DOHH2 (cell line): ENCODE measurements at regions not wholly inside any gene's neighbourhood (a gene's known extent, or its start where the extent isn't known, plus 50 kb on each side); places are given as distances from the start of the nearest gene placed in this dataset.

ENCODE experiments used
- H3F3A ChIP-seq: fragments of 200-600 bp; sonication (generic), shearing (Covaris generic); 2 replicates; pipeline ENCODE4 v1.6.0; 2016; ENCODE audit warnings: antibody characterized with exemption, mild to moderate bottlenecking; ENCODE audit not compliant: control insufficient read depth, insufficient read depth
- H3K27ac ChIP-seq: fragments of 200-600 bp; sonication (generic); 2 replicates; pipeline ENCODE4 v1.5.1; 2014; ENCODE audit warnings: low read depth, mild to moderate bottlenecking, low read length, moderate library complexity
- H3K27me3 ChIP-seq: fragments of 200-600 bp; sonication (generic); 2 replicates; pipeline ENCODE4 v1.6.1; 2014; ENCODE audit warnings: mild to moderate bottlenecking, low read length, mixed read lengths; ENCODE audit not compliant: control insufficient read depth
- H3K36me3 ChIP-seq: fragments of 200-600 bp; sonication (generic); 2 replicates; pipeline ENCODE4 v1.6.1; 2014; ENCODE audit warnings: mild to moderate bottlenecking, low read length, moderate library complexity, mixed read lengths; ENCODE audit not compliant: control insufficient read depth
- H3K4me1 ChIP-seq: fragments of 200-600 bp; sonication (generic); 2 replicates; pipeline ENCODE4 v1.6.1; 2014; ENCODE audit warnings: mild to moderate bottlenecking, low read length, mixed read lengths; ENCODE audit not compliant: control insufficient read depth
- H3K4me2 ChIP-seq: fragments of 200-600 bp; sonication (generic); 2 replicates; pipeline ENCODE4 v1.6.0; 2014; ENCODE audit warnings: mild to moderate bottlenecking, low read length, moderate library complexity
- H3K4me3 ChIP-seq: fragments of 200-600 bp; sonication (generic); 2 replicates; pipeline ENCODE4 v1.5.1; 2014; ENCODE audit warnings: mild to moderate bottlenecking, low read length, mixed read lengths
- H3K79me2 ChIP-seq: fragments of 200-600 bp; sonication (generic); 2 replicates; pipeline ENCODE4 v1.6.1; 2014; ENCODE audit warnings: mild to moderate bottlenecking, low read length, mixed read lengths; ENCODE audit not compliant: control insufficient read depth
- H3K9me2 ChIP-seq: fragments of 200-600 bp; sonication (generic); replicated peaks from 2 replicates; pipeline ENCODE4 v1.6.1; 2014; ENCODE audit warnings: mild to moderate bottlenecking, low read length, mixed read lengths; ENCODE audit not compliant: control insufficient read depth
- H3K9me3 ChIP-seq: fragments of 200-600 bp; sonication (generic); 2 replicates; pipeline ENCODE4 v1.6.1; 2014; ENCODE audit warnings: antibody characterized with exemption, low read length, mixed read lengths; ENCODE audit not compliant: control insufficient read depth, insufficient read depth
- H4K20me1 ChIP-seq: fragments of 200-600 bp; sonication (generic); 2 replicates; pipeline ENCODE4 v1.6.0; 2014; ENCODE audit warnings: low read depth, mild to moderate bottlenecking, antibody characterized with exemption, low read length, moderate library complexity; ENCODE audit not compliant: control insufficient read depth, insufficient read depth
- CTCF ChIP-seq: fragments of 200-600 bp; sonication (generic); IDR thresholded peaks from one replicate; pipeline ENCODE4 v1.5.1; 2014; ENCODE audit warnings: antibody characterized with exemption, mild to moderate bottlenecking, low read depth, low read length; ENCODE audit not compliant: poor library complexity, severe bottlenecking
- EZH2phosphoT487 ChIP-seq: fragments of 200-600 bp; sonication (generic); IDR thresholded peaks from 2 replicates; pipeline ENCODE4 v1.6.1; 2017; ENCODE audit warnings: borderline replicate concordance, mild to moderate bottlenecking, antibody characterized with exemption, low read length, moderate library complexity, mixed read lengths

- TF ChIP-seq CTCF, result no peak
- no peak for TF ChIP-seq EZH2phosphoT487
- Histone ChIP-seq H3K79me2 (no peaks in the 10 kb centered on the region), H3K27me3 (no peaks in the 10 kb centered on the region), H3K4me2 (no peak overlapping the region), H4K20me1 (no peaks in the 10 kb centered on the region), H3K4me1 (no peaks in the 10 kb centered on the region), H3K4me3 (no peak overlapping the region), H3K9me3 (no peaks in the 10 kb centered on the region), H3F3A (no peaks in the 10 kb centered on the region), H3K36me3 (no peaks in the 10 kb centered on the region), H3K9me2 (no peaks in the 10 kb centered on the region), H3K27ac (no peak overlapping the region)
Measured at GRCh38 chr20:22941550-22941949, 93.6 kb upstream of the SSTR4 start.

- Histone ChIP-seq H3K9me2 (no peaks in the 10 kb centered on the region), H4K20me1 (no peaks in the 10 kb centered on the region), H3K27me3 (no peaks in the 10 kb centered on the region), H3K9me3 (no peaks in the 10 kb centered on the region), H3K4me2 (no peak overlapping the region), H3F3A (no peaks in the 10 kb centered on the region), H3K36me3 (no peaks in the 10 kb centered on the region), H3K4me1 (no peaks in the 10 kb centered on the region), H3K27ac (no peak overlapping the region), H3K79me2 (no peaks in the 10 kb centered on the region), H3K4me3 (no peak overlapping the region)
- TF ChIP-seq EZH2phosphoT487, result no peak
- TF ChIP-seq CTCF, result no peak
Measured at GRCh38 chr20:22942742-22943141, 92.4 kb upstream of the SSTR4 start.

- H3K79me2 ChIP-seq, result no peaks in the 10 kb centered on the region
- no peak overlapping the region for H3K27ac ChIP-seq
- no peaks in the 10 kb centered on the region for H3K27me3 ChIP-seq
- H3K4me2 ChIP-seq, result no peak overlapping the region
- H3K9me3 ChIP-seq, result no peaks in the 10 kb centered on the region
- no peaks in the 10 kb centered on the region for H3F3A ChIP-seq
- H3K9me2 ChIP-seq, result no peaks in the 10 kb centered on the region
- no peak overlapping the region for H3K4me3 ChIP-seq
- H4K20me1 ChIP-seq, result no peaks in the 10 kb centered on the region
- no peaks in the 10 kb centered on the region for H3K4me1 ChIP-seq
- H3K36me3 ChIP-seq, result no peaks in the 10 kb centered on the region
- no peak for TF ChIP-seq CTCF
- TF ChIP-seq EZH2phosphoT487, result no peak
Measured at GRCh38 chr20:22944062-22944461, 91.0 kb upstream of the SSTR4 start.

- Histone ChIP-seq H3F3A (no peaks in the 10 kb centered on the region), H3K79me2 (no peaks in the 10 kb centered on the region), H3K9me2 (no peaks in the 10 kb centered on the region), H4K20me1 (no peaks in the 10 kb centered on the region), H3K36me3 (no peaks in the 10 kb centered on the region), H3K27ac (no peak overlapping the region), H3K4me3 (no peak overlapping the region), H3K9me3 (no peaks in the 10 kb centered on the region), H3K4me1 (no peaks in the 10 kb centered on the region), H3K4me2 (no peak overlapping the region), H3K27me3 (no peaks in the 10 kb centered on the region)
- no peak for TF ChIP-seq CTCF
- no peak for TF ChIP-seq EZH2phosphoT487
Measured at GRCh38 chr20:22944936-22945335, 90.2 kb upstream of the SSTR4 start.
